SIG-M5 treated with dmso at 0.1 percent for 504 hours (cell line): ENCODE measurements at regions not wholly inside any gene's neighbourhood (a gene's known extent, or its start where the extent isn't known, plus 50 kb on each side); places are given as distances from the start of the nearest gene placed in this dataset.
"Not testable (repeated sequence)": the region's sequence is repeated elsewhere in the genome, so short reads cannot be mapped to it uniquely, and the experiment has no call there.

Source experiments
- DNase-seq: peaks from one replicate; lab custom pipeline; 2025; ENCODE audit not compliant: unreplicated experiment; lab: John Stamatoyannopoulos, UW

GRCh38 chr10:107504011-107504410 is 339.5 kb upstream of the SORCS1 start:
- not testable (repeated sequence) for DNase-seq

GRCh38 chr10:107502229-107502985 is 337.9 kb upstream of the SORCS1 start:
- no peak for DNase-seq

- DNase-seq = no peak
Measured at GRCh38 chr10:107498983-107499382, 334.5 kb upstream of the SORCS1 start.

GRCh38 chr10:107497024-107497423 is 332.5 kb upstream of the SORCS1 start:
- DNase-seq = no peak

- no peak for DNase-seq
Measured at GRCh38 chr10:107496594-107496993, 332.1 kb upstream of the SORCS1 start.

- DNase-seq = no peak
Measured at GRCh38 chr10:107492389-107492788, 327.9 kb upstream of the SORCS1 start.

- DNase-seq = no peak
Measured at GRCh38 chr10:107490389-107490788, 325.9 kb upstream of the SORCS1 start.

GRCh38 chr10:107487284-107487683 is 322.8 kb upstream of the SORCS1 start:
- DNase-seq = no peak

- no peak for DNase-seq
Measured at GRCh38 chr10:107485019-107485418, 320.5 kb upstream of the SORCS1 start.

- no peak for DNase-seq
Measured at GRCh38 chr10:107481881-107482280, 317.4 kb upstream of the SORCS1 start.

GRCh38 chr10:107481224-107481623 is 316.7 kb upstream of the SORCS1 start:
- no peak for DNase-seq

- DNase-seq = no peak
Measured at GRCh38 chr10:107480781-107481180, 316.3 kb upstream of the SORCS1 start.

GRCh38 chr10:107477266-107477665 is 312.8 kb upstream of the SORCS1 start:
- no peak for DNase-seq

GRCh38 chr10:107476408-107476807 is 311.9 kb upstream of the SORCS1 start:
- no peak for DNase-seq

- no peak for DNase-seq
Measured at GRCh38 chr10:107474650-107475049, 310.1 kb upstream of the SORCS1 start.

GRCh38 chr10:107473225-107473624 is 308.7 kb upstream of the SORCS1 start:
- DNase-seq = no peak

GRCh38 chr10:107471911-107472310 is 307.4 kb upstream of the SORCS1 start:
- DNase-seq = no peak

- DNase-seq = no peak
Measured at GRCh38 chr10:107453561-107453960, 289.1 kb upstream of the SORCS1 start.

GRCh38 chr10:107451047-107451446 is 286.5 kb upstream of the SORCS1 start:
- DNase-seq = no peak

- DNase-seq = no peak
Measured at GRCh38 chr10:107450056-107450455, 285.6 kb upstream of the SORCS1 start.

- DNase-seq = no peak
Measured at GRCh38 chr10:107444443-107444842, 279.9 kb upstream of the SORCS1 start.

GRCh38 chr10:107443813-107444212 is 279.3 kb upstream of the SORCS1 start:
- no peak for DNase-seq

- no peak for DNase-seq
Measured at GRCh38 chr10:107443326-107443725, 278.8 kb upstream of the SORCS1 start.
